Testis (tissue), 2 donors: ENCODE measurements at regions not wholly inside any gene's neighbourhood (a gene's known extent, or its start where the extent isn't known, plus 50 kb on each side); places are given as distances from the start of the nearest gene placed in this dataset.

ENCODE experiments used
- CTCF ChIP-seq, 3 experiments: fragments of 450-650 bp in 2 of 3; fragments of 200-600 bp in 1 of 3; sonication (generic) in 1 of 3; IDR thresholded peaks; one replicate each; pipeline ENCODE4 v1.5.1; 2016 to 2019; ENCODE audit warnings: antibody characterized with exemption in 3 of 3, mild to moderate bottlenecking in 2 of 3, moderate library complexity in 1 of 3
- POLR2A ChIP-seq: fragments of 450-650 bp; IDR thresholded peaks from one replicate; pipeline ENCODE4 v1.6.1; 2017; ENCODE audit warnings: antibody characterized with exemption, mild to moderate bottlenecking, moderate library complexity

- TF ChIP-seq CTCF (IDR thresholded peaks at IDR 0.05) = no peak
- no peak for TF ChIP-seq POLR2A
Observed at GRCh38 chr9:126147186-126147935, 179.3 kb upstream of the MVB12B start.
